Endothelial cell of umbilical vein (primary cell): ENCODE measurements at regions not wholly inside any gene's neighbourhood (a gene's known extent, or its start where the extent isn't known, plus 50 kb on each side); places are given as distances from the start of the nearest gene placed in this dataset.

ENCODE experiments used
- BruUV-seq: library from RNA; stranded (reverse); fragments of 400-500 nt; replicated peaks from 2 replicates; lab custom pipeline; 2021; lab: Mats Ljungman, UMichigan
- CTCF ChIA-PET: fragments of 300-600, 350-600 bp; sonication (Branson Sonifier 250); formaldehyde crosslinking; loops from one replicate; lab custom pipeline; 2021; ENCODE audit warnings: antibody characterized with exemption, inconsistent platforms; lab: Charles Lee
- POLR2A ChIA-PET: fragments of 300-600, 350-600 bp; sonication (Branson Sonifier 250); formaldehyde crosslinking; loops from one replicate; lab custom pipeline; 2021; ENCODE audit warnings: antibody characterized with exemption, inconsistent platforms; lab: Charles Lee
- DNase-seq: peaks from one replicate; pipeline ENCODE4 v3.0.0-alpha.2; 2011; ENCODE audit warnings: low read depth, low spot score
- FAIRE-seq: peaks from 2 replicates; lab custom pipeline; 2011; peaks lifted over from hg19 to GRCh38; lab: Jason Lieb, UNC
- H2AFZ ChIP-seq: 2 replicates; pipeline ENCODE4 v1.6.0; 2012; ENCODE audit warnings: low read depth, low read length, control low read depth, inconsistent platforms
- H3K27ac ChIP-seq: 2 replicates; pipeline ENCODE4 v1.5.1; 2011; ENCODE audit warnings: low read depth, mild to moderate bottlenecking, control low read depth, low read length, moderate library complexity; ENCODE audit not compliant: insufficient read depth
- H3K27me3 ChIP-seq, 2 experiments: 2 replicates each; pipeline versions ENCODE4 v1.6.0 to v1.6.1; 2011; ENCODE audit warnings: low read length in 2 of 2, mixed read lengths in 1 of 2; ENCODE audit not compliant: control insufficient read depth in 2 of 2, insufficient read depth in 2 of 2
- H3K36me3 ChIP-seq, 2 experiments: 2 replicates in 1 of 2; 3 replicates in 1 of 2; pipeline ENCODE4 v1.5.1; 2011; ENCODE audit warnings: low read length in 2 of 2, mild to moderate bottlenecking in 1 of 2, moderate library complexity in 1 of 2; ENCODE audit not compliant: control insufficient read depth in 2 of 2, insufficient read depth in 2 of 2; ENCODE audit errors: extremely low read depth in 1 of 2
- H3K4me1 ChIP-seq: 3 replicates; pipeline ENCODE4 v1.5.1; 2011; ENCODE audit warnings: mild to moderate bottlenecking, low read length; ENCODE audit not compliant: control insufficient read depth, insufficient read depth; ENCODE audit errors: extremely low read depth
- H3K4me2 ChIP-seq: 2 replicates; pipeline ENCODE4 v1.6.1; 2011; ENCODE audit warnings: low read length, control low read depth, mixed read lengths; ENCODE audit not compliant: insufficient read depth
- H3K4me3 ChIP-seq, 3 experiments: fragments of 200-600 bp in 1 of 3; sonication (generic), shearing (Covaris generic) in 1 of 3; replicated peaks in 1 of 3; 2 replicates each; pipeline ENCODE4 v1.5.1; 2011 to 2016; ENCODE audit warnings: control low read depth in 3 of 3, low read length in 3 of 3, mild to moderate bottlenecking in 2 of 3, inconsistent platforms in 1 of 3, low read depth in 1 of 3, moderate library complexity in 1 of 3; ENCODE audit not compliant: insufficient read depth in 1 of 3
- H3K79me2 ChIP-seq: 2 replicates; pipeline ENCODE4 v1.6.0; 2012; ENCODE audit warnings: low read length, inconsistent platforms; ENCODE audit not compliant: control insufficient read depth, insufficient read depth
- H3K9ac ChIP-seq: replicated peaks from 2 replicates; pipeline ENCODE3; 2011; ENCODE audit warnings: low read length, control low read depth; ENCODE audit not compliant: insufficient read depth; ENCODE audit errors: extremely low read depth
- H3K9me1 ChIP-seq: replicated peaks from 3 replicates; pipeline ENCODE4 v1.6.0; 2011; ENCODE audit warnings: mild to moderate bottlenecking, low read length; ENCODE audit not compliant: control insufficient read depth, insufficient read depth; ENCODE audit errors: extremely low read depth
- H3K9me3 ChIP-seq: replicated peaks from 2 replicates; pipeline ENCODE4 v1.5.1; 2012; ENCODE audit warnings: low read length, inconsistent platforms; ENCODE audit not compliant: control insufficient read depth, insufficient read depth
- H4K20me1 ChIP-seq: replicated peaks from 2 replicates; pipeline ENCODE3; 2011; ENCODE audit warnings: mild to moderate bottlenecking, low read length; ENCODE audit not compliant: control insufficient read depth, insufficient read depth; ENCODE audit errors: extremely low read depth
- CTCF ChIP-seq, 2 donors: IDR thresholded peaks; 1 replicate in 1 of 2; 2 replicates in 1 of 2; pipeline ENCODE4 v1.5.1; 2011; ENCODE audit warnings: low read length in 2 of 2, mild to moderate bottlenecking in 2 of 2, moderate library complexity in 2 of 2, control low read depth in 1 of 2, inconsistent platforms in 1 of 2, low read depth in 1 of 2; ENCODE audit not compliant: insufficient read depth in 1 of 2; ENCODE audit errors: extremely low read depth in 1 of 2
- EZH2 ChIP-seq: IDR thresholded peaks from 2 replicates; pipeline ENCODE4 v1.6.1; 2012; ENCODE audit warnings: borderline replicate concordance, low read depth, mild to moderate bottlenecking, moderate library complexity, low read length, inconsistent platforms; ENCODE audit not compliant: severe bottlenecking
- FOS ChIP-seq: IDR thresholded peaks from 2 replicates; pipeline ENCODE4 v1.6.1; 2011; ENCODE audit warnings: mild to moderate bottlenecking, low read length, moderate library complexity, borderline replicate concordance; ENCODE audit not compliant: insufficient read depth
- GATA2 ChIP-seq: IDR thresholded peaks from 2 replicates; pipeline ENCODE4 v1.7.0; 2011; ENCODE audit warnings: low read depth, mild to moderate bottlenecking, moderate library complexity, mixed read lengths, low read length; ENCODE audit not compliant: insufficient read length, insufficient read depth
- JUN ChIP-seq: IDR thresholded peaks from 2 replicates; pipeline ENCODE4 v1.6.1; 2011; ENCODE audit warnings: borderline replicate concordance, low read depth; ENCODE audit not compliant: insufficient read length, insufficient read depth
- MAX ChIP-seq: IDR thresholded peaks from 2 replicates; pipeline ENCODE4 v1.6.1; 2011; ENCODE audit not compliant: insufficient read depth, insufficient read length
- MYC ChIP-seq: IDR thresholded peaks from one replicate; pipeline ENCODE4 v1.6.1; 2011; ENCODE audit warnings: mild to moderate bottlenecking, low read depth, low read length
- POLR2A ChIP-seq: IDR thresholded peaks from 2 replicates; pipeline ENCODE4 v1.6.1; 2012; ENCODE audit warnings: low read depth, mild to moderate bottlenecking, control low read depth, low read length
- POLR2AphosphoS5 ChIP-seq: IDR thresholded peaks from 2 replicates; pipeline ENCODE4 v1.6.1; 2012; ENCODE audit warnings: low read depth, mild to moderate bottlenecking, control low read depth, low read length, moderate library complexity; ENCODE audit not compliant: insufficient read depth
- dilution Hi-C: fragments of 300-500 bp; cut with MboI; formaldehyde crosslinking; loops from one replicate; pipeline ENCODE4 v1.15.0; 2019; ENCODE audit warnings: low sequenced_read_pairs; ENCODE audit not compliant: extremely low pct_ligation_motif_present
- intact Hi-C: fragments of 100-400 bp; cut with micrococcal nuclease; formaldehyde crosslinking; loops from one replicate; pipeline ENCODE4 v1.10.0; 2022

- no TSS peak for BruUV-seq
- H2AFZ ChIP-seq = no peak overlapping the region
- H3K4me2 ChIP-seq = no peak overlapping the region
- ChIA-PET POLR2A (no interaction called here), CTCF (interaction anchor here (1.1 kb wide), 1 partner anchor 14 kb away, joined by 3 read pairs; no protein-coding TSS in a partner anchor)
- H3K9me3 ChIP-seq = no peaks in the 10 kb centered on the region
- no peaks in the 10 kb centered on the region for H3K36me3 ChIP-seq
- H3K27ac ChIP-seq = no peak overlapping the region
- no peak for DNase-seq
- intact Hi-C loops = loop anchor here (5.0 kb wide), 1 partner anchor 406 kb away; no protein-coding TSS in a partner anchor
- H3K9me1 ChIP-seq = no peaks in the 10 kb centered on the region
- no peak for FAIRE-seq
- H4K20me1 ChIP-seq = no peaks in the 10 kb centered on the region
- H3K4me3 ChIP-seq = no peak overlapping the region
- H3K79me2 ChIP-seq = no peaks in the 10 kb centered on the region
- H3K9ac ChIP-seq = no peak overlapping the region
- TF ChIP-seq FOS (no peak), CTCF (IDR thresholded peaks at IDR 0.05; ENCODE audit: extremely low read depth in 1 of 2, insufficient read depth in 1 of 2, low read depth in 1 of 2, low read length in 2 of 2) (no peak), POLR2A (no peak), GATA2 (no peak), POLR2AphosphoS5 (no peak), MYC (no peak), EZH2 (no peak), JUN (no peak), MAX (no peak)
- dilution Hi-C loops = no loop called here
- H3K27me3 ChIP-seq = no peaks in the 10 kb centered on the region
- H3K4me1 ChIP-seq = no peaks in the 10 kb centered on the region
Measured at GRCh38 chr11:86863476-86863875, 63.1 kb downstream of the PRSS23 start.
